Activated CD4-positive, alpha-beta T cell treated with anti-CD3 and anti-CD28 coated beads, Interleukin-2, Interleukin-4, amounts not matched to agents 100 ng/mL and 50 ng/mL, durations not matched to agents 16 hours and 8 hours (primary cell): ENCODE measurements at regions not wholly inside any gene's neighbourhood (a gene's known extent, or its start where the extent isn't known, plus 50 kb on each side); places are given as distances from the start of the nearest gene placed in this dataset.

Experiments used
- DNase-seq: peaks from one replicate; pipeline ENCODE4 v3.0.0-alpha.2; 2020; ENCODE audit warnings: low spot score

DNA sequence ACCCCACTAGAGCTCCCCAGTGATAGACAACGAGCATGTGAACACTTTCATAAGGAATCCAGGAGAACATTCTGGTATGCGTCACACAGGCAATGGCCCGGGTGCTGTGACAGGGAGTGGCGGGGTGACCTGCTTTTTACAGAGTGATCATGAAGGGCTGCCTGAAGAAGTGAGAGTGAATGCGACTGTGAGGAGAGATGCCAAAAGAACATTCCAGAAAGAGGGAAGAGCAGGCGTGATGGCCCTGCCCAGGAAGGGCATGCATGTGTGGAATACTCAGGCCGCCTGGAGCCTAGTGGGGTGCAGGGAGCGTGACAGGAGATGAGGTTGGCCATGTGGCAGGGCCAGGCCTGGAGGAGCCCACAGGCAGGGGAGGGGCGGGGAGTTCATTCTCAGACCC lies 53.8 kb downstream of the FZD10 start:
- DNase-seq, result no peak

DNA sequence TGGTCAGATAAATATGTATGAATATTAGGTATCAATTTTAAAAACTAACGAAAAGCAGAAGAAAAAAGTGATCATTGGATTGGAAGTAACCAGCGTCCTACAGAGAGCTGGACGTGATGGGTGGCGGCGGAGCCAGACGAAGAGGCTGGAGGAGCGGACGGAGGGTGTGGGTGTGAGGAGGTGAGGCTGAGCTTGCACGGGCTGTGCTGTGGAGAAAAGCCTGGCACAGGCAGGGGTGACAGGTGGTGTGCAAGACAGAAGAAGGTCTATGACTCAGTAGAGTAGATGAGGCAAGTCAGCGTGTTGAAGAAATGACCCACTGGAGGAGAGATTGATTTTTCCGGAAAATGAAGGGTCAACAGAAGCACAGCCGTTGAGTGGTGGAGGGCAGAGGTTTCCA lies 56.4 kb downstream of the FZD10 start:
- DNase-seq, result no peak

DNA sequence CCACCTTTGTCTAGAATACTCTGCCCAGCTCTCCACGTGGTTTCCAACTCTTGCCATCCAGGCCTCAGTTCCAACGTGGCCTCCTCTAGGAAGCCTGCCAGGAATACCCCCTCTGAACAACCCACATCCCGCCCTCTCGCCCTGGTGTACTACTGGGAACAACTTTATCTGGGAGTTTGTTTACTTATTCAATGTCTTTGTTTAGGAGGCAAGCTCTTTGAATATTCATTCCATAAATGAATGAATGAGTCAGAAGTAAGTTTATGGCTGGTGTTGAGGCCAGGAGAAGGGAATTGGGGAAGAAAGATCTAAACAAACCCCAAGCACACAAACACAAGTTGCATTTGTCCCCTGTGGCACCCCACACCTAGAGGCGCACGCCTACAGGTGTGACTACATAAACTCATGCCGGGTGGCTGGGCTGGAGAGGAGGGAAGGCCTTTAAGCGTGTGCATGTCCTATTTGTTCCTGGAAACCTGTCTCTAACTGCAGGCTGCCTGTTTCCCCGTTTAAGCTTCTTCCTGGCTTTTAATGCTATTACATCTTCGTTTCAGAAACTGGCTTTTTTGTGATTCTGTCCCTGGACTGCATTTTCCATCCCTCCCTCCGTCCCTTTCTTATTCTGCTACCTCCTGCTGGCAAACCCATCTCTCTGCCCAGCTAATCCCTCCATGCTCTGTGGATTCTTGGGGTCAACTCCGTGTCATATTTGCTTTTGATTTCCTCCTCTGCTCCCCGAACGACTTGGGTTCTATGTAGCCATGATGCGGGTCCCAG lies 57.9 kb downstream of the FZD10 start:
- DNase-seq, result no peak

DNA sequence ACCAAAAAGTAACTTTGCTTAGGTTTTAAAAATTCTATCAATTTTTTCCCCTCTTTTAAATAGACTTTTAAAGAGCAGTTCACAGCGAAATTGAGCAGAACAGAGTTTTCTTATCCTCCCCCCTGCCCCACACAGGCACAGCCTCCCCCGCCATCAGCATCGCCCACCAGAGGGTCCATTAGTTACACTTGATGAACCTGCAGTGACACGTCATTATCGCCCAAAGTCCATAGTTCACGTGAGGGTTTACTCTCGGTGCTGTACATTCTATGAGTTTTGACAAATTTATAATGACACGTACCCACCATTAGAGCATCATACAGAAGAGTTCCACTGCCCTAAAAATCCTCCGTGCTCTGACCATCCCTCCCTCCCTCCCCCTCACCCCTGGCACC lies 58.4 kb downstream of the FZD10 start:
- no peak for DNase-seq

DNA sequence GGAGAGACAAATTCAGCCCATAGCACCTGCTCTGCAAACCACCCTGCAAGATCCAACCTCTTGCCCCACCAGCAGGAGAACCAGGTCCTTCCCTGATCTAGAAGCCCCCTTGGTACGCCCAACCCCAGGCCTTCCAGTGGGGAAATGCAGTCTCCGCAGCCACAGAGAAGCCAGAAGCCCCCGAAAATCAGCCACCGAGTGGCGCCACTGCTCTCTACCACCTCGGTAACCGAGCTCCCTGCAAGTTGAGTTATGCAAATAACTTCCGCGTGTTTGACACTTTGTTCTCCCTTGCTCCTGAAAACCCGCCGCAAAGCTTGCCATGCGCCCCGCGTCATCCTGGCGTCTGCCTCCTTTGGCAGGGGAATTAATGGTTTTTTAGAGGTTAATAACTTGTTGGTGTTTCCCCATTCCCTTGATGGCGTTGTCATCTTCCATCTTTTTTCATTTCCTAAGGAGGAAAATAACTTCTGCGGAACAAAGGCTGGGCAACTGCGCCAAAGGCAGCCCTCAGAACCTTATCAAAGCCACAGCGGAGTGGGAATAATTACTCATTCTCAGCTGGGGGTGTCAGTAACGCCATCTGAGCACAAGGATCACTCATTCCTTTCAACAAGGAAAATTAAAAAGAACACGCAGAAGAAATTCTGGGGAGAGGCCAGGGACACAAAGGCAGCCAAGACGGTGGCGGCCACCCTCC lies 60.4 kb downstream of the FZD10 start:
- no peak for DNase-seq

DNA sequence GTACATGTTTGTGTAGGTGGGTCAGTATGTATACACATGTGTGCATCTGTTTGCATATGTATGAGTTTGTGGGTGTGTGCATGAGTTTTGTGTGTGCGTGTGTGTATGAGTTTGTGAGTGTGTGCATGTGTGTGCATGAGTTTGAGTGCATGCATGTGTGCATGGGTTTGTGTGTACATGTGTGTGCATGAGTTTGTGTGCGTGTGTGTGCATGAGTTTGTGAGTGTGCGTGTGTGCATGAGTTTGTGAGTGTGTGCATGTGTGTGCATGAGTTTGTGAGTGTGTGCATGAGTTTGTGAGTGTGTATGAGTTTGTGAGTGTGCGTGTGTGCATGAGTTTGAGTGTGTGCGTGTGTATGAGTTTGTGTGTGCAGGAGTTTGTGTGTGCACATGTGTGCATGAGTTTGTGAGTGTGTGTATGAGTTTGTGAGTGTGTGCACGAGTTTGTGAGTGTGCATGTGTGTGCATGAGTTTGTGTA lies 61.5 kb downstream of the FZD10 start:
- DNase-seq, result no peak

DNA sequence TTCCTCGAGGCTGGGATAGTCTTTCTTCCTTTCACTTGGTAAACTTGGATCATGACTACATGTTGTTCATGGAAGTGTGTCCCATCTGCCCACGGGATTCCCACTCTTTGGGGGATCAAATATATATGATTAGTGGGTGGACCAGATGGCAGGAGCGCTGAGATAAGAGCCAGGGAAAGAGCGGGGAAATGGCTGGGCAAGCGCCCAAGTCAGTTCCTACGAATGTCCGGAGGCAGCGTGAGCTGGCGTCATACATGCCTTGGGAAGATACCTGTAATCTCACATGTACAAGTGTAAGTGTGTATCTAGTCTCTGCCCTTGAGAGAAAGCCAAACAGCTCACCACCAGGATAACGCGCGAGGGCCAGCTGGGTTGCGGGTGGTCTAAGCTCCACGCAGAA lies 62.3 kb downstream of the FZD10 start:
- no peak for DNase-seq

DNA sequence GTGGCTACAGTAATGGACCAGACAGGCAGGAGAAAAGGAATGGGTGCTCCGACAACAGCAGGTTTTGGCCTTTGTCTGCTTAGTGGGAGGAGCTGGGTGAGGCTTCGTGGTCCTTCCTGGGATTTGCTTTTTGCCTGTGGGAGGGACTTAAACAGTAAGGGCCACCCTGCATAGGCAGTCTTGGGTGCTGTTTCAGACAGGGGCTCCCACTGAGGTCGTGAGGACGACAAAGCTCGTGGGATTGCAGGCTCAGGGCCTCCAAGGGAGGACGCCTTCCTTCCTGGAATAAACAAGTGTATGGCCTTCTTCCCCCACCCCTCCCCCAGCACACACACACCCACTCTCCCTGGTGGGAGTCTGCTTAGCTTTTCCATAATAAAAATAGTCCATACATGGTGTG lies 63.1 kb downstream of the FZD10 start:
- no peak for DNase-seq

DNA sequence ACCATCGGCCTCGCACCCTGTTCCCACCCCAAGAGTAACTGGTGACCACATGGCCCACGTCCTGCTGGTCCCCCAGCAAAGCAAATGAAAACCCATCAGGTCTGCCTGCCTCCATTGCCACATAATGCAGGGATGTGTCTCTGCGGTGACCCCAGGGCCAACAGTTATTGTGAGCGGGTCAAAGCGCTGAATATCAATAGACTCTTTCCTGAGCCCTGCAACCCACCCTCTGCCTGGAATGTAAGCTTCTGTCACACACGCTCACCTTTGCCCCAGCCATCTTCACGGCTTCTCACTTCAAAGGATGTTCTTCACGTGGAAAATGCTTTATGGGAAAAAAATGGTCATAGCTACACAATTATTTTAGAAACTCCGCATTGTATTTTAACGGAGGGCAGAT lies 63.9 kb downstream of the FZD10 start:
- DNase-seq, result no peak

DNA sequence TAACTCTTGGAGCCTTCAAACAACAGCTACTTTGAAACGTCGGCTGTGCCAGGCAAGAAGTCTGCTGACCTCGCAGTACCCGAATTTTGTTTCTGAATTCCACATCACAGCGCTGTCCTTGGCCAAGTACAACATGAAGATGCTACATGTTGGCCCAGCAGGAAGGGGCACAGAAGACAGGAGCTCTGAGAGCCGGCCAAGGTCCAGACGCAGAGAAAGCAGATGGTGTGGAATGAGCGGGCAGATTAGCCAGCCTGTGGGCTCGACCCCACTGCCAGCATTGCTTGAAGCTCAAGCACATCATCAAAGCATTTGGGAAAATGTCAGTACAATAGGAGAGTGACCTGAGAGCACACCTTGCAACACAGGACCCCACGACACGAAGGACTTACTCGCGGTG lies 64.5 kb downstream of the FZD10 start:
- no peak for DNase-seq

DNA sequence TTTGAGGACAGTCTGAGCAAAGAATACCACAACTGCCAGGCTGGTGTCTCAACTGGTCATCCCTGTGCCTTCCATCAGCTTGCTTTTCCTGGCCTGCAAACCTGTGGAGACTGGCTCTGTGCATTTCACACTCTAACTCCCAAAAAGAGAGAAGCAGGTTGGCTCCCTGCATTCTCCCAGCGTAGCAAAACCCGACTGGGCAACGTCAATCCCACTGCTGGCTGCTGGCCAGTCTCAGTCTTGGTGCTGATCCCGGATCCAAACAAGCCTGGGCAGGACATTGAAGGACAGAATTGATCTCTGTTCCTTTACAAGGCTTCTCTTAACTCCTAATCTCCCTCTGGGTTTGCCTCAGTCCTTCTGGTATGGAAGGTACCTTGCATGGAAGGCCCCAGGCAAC lies 65.4 kb downstream of the FZD10 start:
- no peak for DNase-seq

DNA sequence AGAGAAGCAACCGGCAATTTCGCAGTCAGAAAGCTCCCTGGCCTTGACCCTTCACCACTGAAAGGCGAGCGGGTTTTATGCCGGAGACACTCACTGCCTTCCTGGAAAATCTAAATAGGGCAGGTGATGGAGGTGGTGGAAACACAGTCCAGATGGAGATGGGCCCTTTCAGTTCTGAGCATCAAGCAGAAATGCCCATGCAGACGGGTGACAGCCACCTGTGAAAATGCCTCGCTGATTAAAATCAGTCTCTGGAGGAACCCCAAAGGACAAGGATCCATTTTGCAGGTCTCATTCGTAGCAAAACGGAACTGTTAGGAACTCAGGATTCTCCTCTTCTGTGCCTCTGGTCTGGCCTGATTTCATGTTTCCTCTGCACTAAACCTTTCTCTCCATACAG lies 74.2 kb downstream of the FZD10 start:
- DNase-seq, result no peak

DNA sequence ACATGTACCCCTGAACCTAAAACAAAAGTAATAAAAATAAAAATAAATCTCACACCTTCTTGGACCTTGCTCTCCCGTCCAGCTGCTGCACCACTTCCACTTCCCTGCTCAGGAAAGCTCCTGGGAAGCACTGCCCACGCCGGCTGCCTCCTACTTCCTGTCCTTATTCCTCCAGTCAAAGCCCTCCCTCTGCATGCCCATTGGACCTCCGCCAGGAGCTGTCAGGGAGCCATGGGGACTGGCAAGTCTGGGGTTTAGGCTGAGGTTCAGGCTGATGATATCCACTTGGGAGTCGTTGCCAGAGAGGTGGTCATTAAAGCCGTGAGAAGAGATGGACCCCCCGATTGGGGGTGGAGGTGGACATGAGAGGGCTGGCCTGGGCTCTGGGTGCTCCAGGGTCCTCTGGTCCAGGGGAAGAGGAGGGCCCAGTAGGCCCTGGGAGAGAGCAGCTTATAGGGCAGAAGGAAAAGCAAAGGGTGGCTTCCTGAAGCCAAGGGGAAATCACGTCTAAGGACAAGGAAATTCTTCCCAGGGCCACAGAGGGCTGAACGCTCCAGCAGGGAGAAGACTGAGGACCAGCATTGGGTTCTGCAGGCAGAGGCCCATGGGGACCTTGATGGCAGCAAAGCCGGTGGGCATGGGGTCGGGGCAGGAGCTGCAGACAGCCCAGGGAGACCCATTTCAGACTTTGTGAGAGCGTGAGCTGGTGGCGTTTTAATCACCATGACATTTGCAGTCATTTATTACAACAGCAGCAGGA lies 78.7 kb downstream of the FZD10 start:
- no peak for DNase-seq

DNA sequence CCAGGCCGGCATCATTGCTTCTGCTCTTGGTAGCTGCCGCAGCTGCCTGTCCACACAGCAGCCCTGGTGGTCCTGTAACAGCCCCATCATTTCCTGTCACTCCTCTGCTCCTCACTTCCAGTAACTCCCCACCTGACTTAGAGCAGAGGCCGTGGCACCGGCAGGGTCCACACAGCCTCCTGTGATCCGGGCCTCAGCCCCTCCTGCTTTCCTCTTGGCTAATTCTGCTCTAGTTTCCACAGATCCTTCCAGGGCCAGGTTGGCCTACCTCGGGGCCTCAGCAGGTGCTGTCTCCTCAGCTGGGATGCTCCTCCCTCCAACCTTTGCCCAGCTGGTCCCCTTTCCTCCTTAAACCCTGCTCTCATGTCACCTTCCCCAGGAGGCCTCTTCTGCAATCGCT lies 80.2 kb downstream of the FZD10 start:
- no peak for DNase-seq

DNA sequence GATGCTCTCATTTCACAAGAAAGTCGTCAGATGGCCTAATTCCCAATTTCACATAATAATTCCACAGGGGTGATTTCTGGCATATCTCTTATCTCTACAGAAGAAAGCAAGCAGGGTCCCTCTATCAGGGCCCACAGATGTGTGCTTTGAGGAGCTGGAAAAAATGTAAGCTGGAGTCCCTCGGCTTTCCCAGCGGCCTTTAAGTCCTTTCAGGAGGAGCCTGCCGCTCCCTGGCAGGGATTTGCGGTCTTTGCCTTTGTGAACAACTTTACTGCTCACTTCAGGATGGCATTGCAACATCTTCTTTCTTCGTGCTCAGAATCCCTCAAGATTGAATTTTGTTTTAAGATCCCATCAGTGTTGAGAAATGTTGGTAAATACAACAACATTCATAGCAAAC lies 83.0 kb downstream of the FZD10 start:
- no peak for DNase-seq

DNA sequence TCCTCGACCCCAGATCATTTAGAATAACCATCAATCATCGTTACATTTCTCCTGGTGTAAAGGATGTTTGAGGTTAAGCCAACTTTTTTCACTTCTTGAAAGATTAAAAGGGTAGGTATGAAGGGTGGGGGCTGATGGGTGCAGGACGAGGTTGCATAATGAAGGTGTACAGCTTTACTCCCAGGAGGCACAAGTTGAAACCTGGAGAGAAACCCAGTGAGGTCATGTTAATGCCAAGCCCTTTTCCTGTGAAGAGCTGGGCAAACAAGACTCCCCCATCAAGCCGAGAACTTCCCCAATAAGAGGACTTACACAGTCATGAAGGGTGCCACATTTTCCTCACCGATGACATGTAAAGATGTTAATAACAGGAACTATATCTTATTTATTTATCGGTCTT lies 84.3 kb downstream of the FZD10 start:
- no peak for DNase-seq

DNA sequence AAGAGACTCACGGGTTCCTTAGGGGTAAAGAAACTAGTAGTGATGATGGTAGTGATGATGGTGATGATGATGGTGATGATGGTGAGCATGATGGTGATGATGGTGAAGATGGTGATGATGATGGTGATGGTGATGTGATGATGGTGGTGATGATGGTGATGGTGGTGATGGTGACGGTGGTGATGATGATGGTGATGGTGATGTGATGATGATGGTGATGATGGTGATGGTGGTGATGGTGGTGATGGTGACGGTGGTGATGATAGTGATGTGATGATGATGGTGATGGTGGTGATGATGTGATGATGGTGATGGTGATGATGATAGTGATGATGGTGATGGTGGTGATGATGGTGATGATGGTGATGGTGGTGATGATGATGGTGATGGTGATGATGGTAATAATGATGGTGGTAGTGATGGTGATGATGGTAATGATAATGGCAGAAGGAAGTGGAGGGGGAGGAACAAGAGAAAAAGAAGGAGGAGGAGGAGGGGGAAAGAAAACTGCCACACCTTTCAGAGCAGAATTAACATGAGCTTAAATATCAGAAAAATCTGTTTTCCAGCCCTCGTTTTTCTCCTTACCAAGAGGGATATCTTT lies 85.5 kb downstream of the FZD10 start:
- no peak for DNase-seq

DNA sequence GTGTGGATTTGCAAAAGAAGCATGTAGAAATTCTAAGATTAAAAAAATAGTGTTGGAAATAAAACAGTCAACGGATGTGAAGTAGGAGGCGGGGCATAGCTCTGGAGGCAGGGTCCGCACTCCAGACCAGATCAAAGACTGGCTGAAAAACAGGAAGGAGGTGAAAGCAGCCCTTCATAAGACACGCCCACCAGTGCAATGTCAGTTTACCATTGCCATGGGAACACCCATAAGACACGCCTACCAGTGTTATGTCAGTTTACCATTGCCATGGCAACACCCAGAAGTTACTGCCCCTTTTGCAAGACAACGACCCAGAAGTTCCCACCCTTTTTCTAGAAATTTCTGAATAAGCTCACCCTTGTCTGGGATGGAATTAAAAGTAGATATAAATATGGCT lies 87.1 kb downstream of the FZD10 start:
- DNase-seq, result no peak

DNA sequence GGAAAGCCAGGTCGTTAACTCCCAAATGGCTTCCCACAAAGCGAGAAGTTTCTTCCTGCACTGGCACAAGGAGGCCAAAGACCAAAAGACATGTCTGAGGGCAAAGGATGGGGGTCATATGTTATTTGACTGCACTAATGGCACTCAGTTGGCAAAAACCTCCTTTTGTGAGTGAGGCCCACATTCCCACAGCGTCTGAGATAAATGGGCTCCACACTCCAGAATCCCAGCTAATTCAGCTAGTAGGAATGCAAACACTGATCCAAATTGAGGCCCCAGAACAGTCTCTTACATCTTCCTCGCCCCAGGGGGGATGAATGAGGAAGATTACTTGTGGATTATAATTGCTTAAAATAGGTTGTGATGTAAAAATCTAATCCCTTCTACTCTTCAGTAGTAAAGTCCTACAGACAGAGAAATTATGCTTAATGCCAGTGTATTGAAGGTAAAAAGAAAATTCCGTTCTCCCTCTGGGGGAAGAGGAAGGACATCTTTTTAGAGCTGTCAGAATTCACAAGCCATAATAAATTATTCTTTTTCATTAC lies 86.4 kb upstream of the PIWIL1 start:
- DNase-seq, result no peak

DNA sequence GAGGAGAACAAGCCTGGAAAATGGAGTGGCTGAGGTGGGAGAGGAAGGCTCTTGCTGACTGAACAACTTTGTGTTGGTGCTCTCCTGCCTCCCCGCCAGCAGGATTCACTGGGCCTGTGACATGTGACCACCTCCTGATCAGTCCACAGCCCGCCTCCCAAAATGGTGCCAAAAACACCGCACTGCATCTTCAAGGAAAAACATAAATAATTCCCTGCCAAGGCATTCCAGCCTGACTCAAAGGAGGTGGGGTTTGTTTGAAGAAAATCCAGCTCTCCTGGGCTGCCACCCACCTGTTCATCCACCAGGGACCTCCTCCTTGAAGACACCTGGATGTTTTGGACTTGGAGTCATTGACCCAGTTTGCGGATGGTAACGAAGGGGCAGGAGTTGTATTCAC lies 83.8 kb upstream of the PIWIL1 start:
- no peak for DNase-seq

DNA sequence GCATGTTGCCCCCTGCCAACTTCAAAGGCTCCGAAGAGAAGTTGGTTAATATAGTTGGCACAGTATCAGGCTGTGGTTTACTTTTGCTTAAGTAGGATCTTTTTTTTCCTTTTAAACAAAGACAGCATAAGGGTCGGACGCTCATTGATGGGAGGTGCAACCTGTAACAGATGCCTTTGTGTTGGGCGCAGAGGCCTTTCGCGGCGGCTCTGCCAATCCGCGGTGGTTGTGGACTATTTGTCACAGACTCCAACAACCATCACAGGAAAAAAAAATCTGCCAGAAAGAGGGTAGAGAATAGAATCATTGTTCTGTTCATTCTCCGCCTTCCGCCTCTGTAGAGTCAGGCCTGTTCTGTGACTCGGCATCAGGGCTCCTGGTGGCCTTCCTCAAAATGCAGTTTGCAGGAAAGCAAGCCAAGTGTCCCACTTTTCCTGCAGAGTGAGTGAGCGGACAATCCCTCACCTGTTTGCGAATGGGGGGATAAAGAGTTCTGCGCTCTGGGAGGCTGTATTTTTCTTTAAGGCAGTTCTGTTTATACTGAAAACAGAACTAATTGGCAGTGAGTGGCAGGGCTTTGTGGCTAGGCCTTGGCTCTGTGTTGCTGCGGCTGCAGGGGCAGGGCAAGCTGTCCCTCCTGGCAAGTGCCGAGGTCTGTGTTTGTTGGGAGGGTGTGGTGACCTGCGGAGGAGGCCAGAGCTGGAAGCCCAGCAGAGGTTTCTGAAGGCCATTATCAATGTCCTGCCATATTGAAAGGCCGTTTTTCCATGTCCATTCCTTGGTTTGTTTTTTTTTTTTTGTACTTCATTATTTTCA lies 83.0 kb upstream of the PIWIL1 start:
- no peak for DNase-seq

DNA sequence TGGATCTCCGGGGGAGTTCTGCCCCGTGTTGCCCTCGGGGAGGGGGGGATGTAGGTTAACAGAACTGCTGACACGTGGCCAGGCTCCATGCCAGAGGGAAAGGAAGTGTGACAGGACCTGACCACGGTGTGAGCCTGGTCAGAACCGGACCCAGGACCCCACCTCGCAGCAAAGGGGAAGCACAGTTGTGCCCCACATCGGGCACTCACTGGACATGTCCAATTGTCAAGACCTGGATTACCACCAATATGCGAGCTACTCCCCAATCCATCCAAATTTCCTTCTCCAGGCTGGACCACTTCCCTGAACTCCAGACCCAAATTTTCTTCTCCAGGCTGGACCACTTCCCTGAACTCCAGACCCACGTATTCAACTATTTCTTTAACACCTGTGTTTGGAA lies 78.8 kb upstream of the PIWIL1 start:
- no peak for DNase-seq
